ENCODE measurements at regions not wholly inside any gene's neighbourhood (a gene's known extent, or its start where the extent isn't known, plus 50 kb on each side); places are given as distances from the start of the nearest gene placed in this dataset.

DNA sequence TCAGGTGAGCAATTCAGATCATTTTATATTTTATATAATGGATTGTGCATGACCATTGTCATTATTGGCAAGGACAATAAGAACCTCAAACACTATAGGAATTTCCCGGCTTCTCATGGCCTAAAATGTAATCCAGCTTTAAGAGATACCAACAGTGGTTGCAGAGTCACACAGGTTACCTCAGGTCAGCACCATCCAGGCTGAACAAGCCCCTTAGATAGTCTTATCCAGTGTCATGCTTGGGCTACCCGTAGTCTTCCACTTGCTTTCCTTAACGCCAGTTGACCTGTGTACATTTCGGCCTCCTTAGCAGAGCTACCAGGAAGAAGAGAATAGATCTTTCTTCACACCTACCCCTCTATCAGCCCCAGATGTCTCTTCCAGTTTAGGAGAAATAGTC, 293.3 kb upstream of the SYT4 start:
- DNase-seq (ENCODE audit: low read depth in 2 of 3, low spot score in 1 of 3), result no peak

DNA sequence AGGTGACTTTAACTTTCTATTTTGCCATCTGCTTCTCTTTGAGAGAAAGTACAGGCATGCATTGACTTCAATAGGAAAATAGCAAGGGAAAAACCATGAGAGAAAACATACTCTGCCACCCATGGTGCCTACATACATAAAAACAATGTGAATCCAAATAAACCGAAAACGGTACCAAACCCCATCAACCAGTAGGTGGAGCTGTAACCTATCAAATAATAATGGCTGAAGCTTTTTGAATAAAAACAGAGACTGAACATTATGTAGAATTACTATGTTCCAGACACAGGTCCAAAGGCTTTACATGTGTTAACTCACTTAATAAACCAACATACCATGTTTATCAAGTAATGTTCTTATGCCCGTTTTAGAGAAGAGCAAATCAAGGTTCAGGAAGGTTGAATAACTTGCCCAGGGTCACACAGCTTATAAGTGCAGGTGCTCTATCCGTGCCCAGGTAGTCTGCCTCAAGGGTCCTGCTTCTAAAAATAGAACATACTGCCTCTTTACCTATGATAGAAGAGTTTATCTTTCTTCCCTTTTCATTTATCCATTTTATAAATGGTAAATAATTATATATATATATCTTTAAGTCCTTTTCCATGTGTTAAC, 293.9 kb upstream of the SYT4 start:
- peak in 1 of 3 donors; percentile 14 for DNase-seq (ENCODE audit: low read depth in 2 of 3, low spot score in 1 of 3)

DNA sequence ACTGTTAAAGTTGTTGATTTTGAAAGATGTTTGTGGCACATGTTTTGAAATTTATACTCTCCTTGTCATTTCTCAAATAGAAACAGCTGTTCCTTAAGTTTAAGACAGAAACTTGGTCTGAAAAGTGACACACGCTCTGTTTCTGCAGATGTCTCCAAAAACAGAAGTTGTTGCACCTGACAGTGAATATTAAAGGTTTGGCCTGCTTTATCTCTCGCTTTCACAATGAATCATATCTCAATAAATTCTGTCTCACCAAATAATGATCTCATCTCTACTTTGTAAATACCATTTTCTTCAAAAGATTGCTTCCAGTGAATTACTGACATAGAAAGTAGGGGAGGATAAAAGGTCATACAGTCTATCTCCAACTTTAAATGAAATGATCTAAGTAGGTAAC, 294.9 kb upstream of the SYT4 start:
- DNase-seq (ENCODE audit: low read depth in 2 of 3, low spot score in 1 of 3), result no peak

DNA sequence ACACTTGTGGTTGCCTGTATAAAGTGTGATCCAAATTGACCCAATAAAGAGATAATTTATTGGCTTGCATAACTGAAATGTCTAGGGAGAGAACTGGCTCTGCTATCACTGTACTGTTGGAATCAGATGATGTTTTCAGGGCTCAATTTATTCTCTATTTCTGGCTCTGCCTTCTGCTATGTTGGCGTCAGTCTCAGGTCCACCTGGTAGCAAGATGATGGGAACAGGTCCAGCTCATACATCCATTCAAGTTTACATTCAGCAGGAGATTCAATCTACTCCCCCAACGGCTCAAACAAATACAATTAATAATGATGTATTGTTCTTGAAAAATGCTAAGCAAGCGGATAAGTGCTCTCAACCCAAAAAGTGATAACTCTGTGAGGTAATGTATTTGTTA, 297.7 kb upstream of the SYT4 start:
- DNase-seq (ENCODE audit: low read depth in 2 of 3, low spot score in 1 of 3), result no peak

DNA sequence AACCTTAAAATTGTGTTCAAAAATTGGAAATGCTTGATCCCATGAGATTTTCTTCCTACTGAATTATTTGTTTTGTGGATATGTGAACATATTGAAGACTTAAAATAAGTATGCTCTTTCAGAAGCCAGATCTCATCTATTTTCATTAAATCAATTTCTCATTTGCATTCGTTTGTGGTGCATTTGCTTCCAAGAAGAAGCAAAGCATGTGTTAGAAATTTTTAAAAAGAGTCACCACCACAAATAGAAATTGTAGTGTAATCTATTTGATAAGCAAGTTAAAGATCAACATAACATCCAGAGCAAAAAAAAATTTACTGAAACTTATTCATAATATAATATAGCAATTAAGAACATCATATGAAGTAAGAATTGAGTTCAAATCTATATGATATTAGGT, 300.9 kb upstream of the SYT4 start:
- no peak for DNase-seq (ENCODE audit: low read depth in 2 of 3, low spot score in 1 of 3)

DNA sequence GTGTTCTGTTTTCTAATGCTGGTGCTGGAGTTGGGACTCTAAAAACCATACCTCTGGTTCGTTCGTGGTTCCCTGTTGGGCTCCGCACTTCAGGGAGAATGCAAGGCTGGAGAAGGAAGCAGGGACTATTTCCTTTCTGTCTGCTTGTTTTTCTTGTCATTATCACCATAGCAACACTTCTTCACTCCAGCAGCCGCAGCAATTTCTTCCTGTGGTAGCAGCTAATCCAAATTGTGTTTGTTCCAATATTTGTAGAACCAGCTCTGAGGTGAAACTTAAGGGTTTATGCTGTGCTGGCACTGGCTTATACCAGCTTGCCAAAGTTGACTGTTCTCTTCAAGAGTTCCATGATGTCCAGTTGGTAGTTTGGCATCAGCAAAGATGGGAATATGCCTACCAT, 301.4 kb upstream of the SYT4 start:
- DNase-seq (ENCODE audit: low read depth in 2 of 3, low spot score in 1 of 3), result no peak

DNA sequence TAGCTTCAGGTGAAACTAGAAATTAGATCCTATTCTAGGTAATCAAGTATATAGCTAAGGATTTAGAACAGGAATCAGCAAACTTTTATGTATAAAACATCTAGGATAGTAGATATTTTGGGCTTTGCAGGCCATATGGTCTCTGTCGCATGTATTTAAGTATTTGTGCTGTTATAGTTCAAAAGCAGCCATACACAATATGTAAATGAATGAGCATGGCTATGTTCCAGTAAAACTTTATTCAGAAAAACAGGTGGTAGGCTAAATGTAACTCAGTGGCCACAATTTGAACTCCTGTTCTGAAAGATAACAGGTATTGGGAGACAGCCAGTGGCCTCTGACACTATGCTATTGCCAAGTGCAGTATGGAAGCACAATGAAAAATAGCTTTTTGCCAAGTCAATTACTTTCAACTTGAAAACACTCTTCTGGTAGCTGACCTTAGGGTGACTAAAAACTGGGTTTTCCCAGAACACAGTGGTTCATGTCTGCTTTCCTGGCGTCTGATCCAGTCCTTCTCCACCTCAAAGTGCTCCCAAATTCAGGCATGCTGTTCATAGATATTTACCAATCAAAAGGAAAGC, 304.7 kb upstream of the SYT4 start:
- DNase-seq (ENCODE audit: low read depth in 2 of 3, low spot score in 1 of 3), result no peak

DNA sequence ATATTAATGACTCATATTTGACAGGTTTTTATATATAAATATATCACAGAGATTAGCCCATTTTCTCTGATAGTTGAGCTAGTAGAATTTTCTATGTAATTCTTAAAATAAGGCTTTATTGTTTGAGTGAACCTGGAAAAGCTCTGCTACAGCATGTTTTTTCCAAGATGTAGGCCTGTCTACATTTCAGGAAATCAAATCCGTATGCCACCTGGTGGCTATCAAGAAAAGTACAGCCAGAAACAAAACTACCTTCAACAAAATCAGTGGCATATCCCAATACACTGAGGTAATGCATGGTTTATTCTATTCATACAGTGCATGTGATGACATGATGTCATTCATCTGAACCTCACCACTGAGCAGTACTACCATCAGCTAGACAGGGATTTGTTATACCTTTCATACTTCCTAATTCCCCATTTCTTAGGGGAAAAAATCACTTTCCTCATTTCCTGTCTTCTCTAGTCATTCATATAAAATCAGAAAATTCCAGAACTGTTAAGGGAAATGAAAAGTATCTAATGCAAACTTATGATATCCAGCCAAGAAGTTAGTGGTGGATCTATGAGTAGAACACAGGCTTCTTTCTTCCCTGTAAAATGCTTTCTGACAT, 310.4 kb upstream of the SYT4 start:
- DNase-seq (ENCODE audit: low read depth in 2 of 3, low spot score in 1 of 3), result no peak

DNA sequence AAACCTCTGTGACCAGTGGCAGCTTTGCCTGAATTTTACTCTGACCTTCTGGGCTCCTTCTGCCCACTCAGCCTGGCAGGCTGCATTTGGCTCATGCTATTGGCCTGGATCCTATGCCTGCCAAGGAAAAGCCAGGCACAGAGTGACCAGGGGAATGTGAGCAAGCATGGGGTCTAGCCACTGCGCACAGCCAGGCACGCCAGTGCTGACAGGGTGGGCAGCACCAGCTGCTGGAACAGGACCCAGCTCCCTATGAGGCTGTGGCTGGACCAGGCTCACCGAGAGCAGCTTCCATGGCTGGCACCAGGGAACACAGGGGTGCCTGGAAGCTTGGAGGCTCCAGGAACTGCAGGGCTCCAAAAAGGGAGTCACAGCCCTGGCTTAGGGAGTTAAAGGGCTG, 311.5 kb upstream of the SYT4 start:
- no peak for DNase-seq (ENCODE audit: low read depth in 2 of 3, low spot score in 1 of 3)

DNA sequence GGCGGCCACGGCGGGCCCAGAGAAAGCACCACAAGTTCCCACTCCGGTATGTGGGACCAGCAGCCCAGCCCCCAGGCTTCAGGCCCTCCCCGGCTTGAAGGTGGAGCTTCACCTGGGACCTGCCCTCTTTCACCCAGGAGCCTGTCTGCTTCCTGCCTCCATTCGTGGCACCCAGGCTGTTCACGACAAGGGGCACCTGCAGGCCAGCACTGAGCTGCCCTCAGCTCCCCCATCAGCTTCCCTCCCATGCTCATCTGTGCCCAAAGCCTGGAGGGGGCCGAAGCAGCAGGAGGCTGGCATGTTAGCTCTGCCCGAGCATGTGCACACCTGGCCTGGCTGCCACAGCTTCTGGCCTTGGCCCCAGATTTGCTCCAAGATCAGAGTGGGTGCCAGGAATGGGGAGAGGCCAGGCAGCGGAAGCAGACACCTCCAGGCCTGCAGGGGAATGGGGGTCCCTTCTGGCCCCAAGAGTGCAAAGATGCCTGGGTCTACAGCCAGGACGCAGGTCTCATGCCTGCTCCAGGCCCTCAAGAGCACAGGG, 312.4 kb upstream of the SYT4 start:
- DNase-seq (ENCODE audit: low read depth in 2 of 3, low spot score in 1 of 3), result no peak

DNA sequence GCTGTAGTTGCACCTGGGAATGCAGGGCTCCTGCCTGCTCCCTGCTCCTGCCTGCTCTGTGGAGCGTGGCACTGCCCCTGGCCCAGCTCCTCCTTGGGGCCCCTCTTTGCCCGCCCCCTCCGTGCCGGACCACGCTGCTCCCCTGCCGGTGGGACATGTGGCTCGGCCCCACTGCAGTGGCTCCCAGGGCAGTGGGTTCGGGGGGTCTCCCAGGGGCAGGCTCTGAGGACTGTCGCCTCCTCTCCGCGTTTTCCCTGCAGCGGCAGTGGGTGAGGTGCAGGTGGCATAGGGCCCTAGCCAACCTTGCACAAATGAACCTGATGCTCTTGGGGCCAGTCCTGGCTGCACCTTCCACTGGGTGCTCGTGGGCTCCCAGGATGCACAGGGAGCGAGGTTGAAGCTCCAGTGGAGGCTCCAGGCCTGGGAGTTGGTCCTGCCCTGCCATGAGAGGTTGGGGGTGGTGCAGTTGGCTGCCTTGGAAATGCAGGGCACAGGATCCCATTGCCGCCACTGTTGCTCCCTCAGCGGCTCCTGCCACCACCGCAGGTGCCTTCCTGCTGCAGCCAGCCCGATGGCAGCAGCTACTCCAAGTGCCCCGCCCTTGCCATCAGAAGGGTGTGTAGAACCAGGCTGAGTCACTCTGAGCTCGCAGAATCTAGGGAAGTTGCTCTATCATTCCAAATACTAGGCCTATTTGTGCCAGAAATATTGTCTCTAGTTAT, 313.1 kb upstream of the SYT4 start:
- DNase-seq (ENCODE audit: low read depth in 2 of 3, low spot score in 1 of 3), result no peak

DNA sequence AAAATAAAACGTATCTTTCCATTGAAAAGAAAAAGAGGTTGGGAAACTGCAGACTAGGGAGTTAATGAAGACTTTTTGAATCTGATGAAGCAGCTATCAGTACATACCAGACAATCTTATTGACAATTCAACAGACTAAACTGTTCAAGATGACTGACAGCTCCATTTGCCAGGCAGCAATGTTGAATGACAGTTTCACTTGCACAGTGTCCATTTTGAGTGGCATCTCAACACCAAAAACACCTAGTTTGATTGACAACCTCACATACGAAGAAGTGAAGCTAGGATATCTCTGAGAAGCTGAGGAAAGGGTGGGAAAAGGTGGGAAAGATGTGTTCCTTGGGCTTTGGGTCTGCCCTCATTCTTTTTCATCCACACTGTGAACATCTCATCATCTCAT, 315.0 kb upstream of the SYT4 start:
- no peak for DNase-seq (ENCODE audit: low read depth in 2 of 3, low spot score in 1 of 3)

DNA sequence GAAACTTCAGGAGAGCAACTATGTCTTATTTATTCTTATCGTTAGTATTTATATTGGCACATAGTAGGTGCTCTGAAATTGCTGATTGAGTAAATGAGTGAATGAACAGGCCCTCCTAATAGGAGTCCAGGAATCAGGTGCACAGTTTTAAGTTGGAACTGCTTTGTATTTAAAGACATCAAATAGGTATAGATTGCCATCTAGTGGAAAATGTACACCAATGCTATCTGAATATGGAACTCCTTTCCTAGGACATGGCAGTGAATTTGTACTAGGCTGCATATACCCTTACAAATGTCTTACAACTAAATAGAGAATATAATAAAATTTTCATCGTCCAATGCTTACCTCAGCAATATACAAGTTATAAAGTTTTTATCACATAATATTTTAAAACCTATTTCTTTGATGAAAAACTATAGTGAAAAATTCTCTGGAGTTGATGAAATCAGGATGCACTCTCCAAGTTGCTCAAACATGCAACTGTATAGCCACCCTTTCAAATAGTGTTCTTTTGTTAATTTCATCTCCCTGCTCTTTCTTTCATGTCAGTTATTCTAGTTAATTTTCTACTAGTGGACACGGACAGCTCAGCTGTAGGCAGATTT, 318.9 kb upstream of the SYT4 start:
- no peak for DNase-seq (ENCODE audit: low read depth in 2 of 3, low spot score in 1 of 3)

DNA sequence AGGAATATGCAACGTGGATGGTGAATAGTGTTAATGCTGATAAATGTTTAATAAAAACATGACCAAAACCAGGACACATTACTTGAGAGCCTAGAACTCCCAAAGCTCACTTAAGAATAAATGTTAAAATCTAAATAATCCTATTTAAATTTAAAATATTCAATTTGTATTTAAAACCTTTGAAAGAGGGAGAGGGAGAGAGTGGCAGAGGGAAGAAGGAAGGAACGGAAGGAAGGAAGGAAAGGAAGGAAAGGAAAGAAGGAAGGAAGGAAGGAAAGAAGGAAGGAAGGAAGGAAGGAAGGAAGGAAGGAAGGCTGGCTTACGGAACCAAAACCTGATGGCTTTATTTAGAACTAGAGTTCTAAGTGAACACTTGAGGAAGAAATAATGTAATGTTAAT, 324.1 kb upstream of the SYT4 start:
- DNase-seq (ENCODE audit: low read depth in 2 of 3, low spot score in 1 of 3), result no peak

DNA sequence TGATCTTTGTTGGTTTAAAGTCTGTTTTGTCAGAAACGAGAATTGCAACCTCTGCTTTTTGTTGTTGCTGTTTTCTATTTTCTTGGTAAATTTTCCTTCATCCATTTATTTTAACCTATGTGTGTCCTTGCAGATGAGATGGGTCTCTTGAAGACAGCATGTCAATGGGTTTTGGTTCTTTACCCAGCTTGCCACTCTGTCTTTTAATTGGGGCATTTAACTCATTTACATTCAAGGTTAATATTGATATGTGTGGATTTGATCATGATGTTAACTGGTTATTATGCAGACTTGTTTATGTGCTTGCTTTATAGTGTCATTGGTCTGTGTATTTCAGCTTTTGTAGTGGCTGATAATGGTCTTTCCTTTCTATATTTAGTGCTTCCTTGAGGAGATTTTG, 327.9 kb upstream of the SYT4 start:
- no peak for DNase-seq (ENCODE audit: low read depth in 2 of 3, low spot score in 1 of 3)

DNA sequence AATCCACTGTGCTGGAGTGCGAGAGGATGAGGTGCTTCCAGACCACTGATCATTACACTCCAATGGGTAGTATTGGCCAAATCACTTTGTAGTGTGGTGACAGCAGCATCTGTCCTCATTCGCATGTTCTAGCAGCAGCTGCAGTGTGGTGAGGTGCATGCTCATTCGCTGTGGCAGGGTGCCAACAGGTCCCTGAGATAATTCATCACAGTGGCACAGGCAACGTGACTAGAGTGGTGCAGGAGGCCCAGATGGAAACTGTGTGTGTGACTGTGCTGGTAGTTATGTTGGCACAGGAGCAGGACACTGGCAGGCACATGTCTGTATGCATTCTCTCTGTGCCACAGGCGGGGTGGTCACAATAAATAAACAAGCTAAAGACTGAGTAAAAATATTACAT, 329.5 kb upstream of the SYT4 start:
- DNase-seq (ENCODE audit: low read depth in 2 of 3, low spot score in 1 of 3), result no peak

DNA sequence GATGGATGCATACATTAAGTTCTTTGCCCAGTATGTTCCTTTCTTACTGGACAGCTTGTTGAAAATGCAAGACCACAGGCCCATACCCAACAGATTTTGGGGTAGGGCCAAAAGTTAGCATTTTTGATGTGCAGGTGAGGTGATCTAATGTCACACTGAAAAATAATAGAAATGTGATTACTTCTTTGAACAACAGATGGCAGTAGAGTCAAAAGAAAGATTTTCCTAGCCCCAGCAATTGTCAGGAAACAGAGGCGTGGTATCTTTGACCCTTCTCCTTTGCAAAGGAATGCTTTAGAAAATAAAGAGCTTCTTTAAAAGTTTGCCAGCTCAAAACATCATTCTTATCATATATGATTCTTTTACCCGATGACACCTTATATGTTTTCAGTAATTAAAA, 343.6 kb upstream of the SYT4 start:
- no peak for DNase-seq (ENCODE audit: low read depth in 2 of 3, low spot score in 1 of 3)

DNA sequence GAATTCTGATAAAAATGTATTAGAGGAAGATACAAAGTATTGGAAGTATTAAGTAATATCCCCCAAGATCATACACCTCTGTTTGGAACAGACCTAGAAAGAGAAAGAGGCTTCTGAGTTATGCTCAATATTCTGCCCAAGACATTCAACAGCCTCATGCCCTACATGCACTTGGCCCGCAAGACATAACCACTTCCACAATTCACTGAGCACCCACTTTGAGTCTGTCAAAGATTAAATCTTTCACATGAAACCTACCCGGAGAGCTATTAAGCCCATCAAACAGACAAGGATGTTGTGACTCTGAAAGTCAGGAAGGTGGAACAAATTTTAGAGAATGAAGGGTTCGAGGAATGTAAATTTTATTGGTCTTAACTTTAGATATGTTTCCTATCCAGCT, 344.7 kb upstream of the SYT4 start:
- no peak for DNase-seq (ENCODE audit: low read depth in 2 of 3, low spot score in 1 of 3)

DNA sequence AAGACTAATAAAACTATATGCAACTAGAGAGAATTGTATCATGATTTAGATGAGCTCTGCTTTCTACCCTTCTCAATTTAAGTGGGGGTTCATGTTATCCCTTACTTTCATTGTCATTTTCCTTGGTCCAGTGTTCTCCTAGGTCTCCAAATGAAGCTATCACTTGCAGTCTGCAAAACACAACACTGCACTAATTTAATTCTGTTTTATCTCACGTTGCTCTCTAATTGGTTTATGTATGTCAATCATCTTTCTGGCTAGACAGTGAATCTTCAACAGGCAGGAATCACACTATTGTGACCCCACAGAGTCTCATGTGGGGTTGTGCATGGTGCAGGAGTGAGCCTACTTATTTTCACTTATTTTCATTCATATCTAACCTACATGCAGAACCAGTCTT, 348.3 kb upstream of the SYT4 start:
- DNase-seq (ENCODE audit: low read depth in 2 of 3, low spot score in 1 of 3), result no peak

DNA sequence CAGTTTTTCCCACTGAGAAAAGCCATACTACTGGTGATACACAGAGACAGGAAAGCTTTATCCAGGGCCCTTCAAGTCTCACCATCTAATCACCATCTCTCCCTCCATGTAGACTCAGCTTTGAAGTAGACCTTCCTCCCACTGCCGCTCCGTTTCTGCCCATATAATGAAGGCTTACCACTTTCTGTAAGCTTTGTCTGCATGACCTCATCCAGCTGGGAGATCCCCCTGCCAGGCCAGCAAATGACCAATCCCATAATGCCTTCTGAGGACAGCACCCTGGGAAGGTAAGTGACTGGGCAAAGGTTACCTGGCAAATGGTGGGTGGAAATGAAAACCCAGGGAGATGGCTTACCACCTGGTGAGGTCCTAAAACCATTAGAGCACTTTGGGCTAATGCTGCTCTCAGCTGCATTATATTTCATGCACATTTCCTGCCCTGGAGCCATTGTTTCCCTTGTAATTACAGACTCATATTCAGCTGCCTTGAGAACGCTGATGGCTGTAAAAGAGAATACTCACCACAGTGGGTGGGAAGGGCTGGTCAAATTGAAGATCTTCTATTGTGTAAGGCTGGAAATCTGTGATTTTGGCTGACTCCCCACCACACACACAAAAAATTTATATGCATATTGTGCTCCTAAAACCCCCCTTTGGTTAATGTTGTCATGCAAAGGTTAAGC, 350.7 kb upstream of the SYT4 start:
- no peak for DNase-seq (ENCODE audit: low read depth in 2 of 3, low spot score in 1 of 3)

DNA sequence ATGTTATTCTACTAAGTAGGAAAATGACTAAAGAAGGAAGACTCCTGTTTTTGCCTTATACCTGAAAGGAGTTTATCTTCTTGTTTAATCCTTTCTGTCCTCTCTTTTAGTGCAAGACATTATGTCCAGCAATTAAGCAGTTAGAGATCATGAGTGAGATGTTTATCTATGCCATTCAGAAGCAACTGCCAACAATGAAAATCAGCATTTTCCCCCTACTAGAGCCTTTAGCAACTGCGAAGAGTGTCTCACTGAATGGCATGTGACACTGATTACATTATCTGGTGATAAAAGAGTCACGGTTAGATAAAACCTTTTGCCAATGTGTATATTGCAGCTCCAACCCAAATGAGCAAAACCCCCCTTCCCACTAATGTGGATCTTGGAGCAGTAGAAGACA, 357.7 kb upstream of the SYT4 start:
- no peak for DNase-seq (ENCODE audit: low read depth in 2 of 3, low spot score in 1 of 3)

Data from stimulated activated CD4-positive, alpha-beta T cell treated with anti-CD3 and anti-CD28 coated beads, Interleukin-12 subunit alpha, Interleukin-12 subunit beta, amount 100 ng/mL, for 48 hours (primary cell).